GM18867 (cell line): ENCODE measurements at regions not wholly inside any gene's neighbourhood (a gene's known extent, or its start where the extent isn't known, plus 50 kb on each side); places are given as distances from the start of the nearest gene placed in this dataset.
"Not testable (repeated sequence)": the region's sequence is repeated elsewhere in the genome, so short reads cannot be mapped to it uniquely, and the experiment has no call there.

Experiments used
- ATAC-seq: cut with Tn5 transposase; IDR thresholded peaks from one replicate; pipeline ENCODE4 v1.9.1; 2021; ENCODE audit warnings: mild to moderate bottlenecking, moderate library complexity; ENCODE audit not compliant: unreplicated experiment

DNA sequence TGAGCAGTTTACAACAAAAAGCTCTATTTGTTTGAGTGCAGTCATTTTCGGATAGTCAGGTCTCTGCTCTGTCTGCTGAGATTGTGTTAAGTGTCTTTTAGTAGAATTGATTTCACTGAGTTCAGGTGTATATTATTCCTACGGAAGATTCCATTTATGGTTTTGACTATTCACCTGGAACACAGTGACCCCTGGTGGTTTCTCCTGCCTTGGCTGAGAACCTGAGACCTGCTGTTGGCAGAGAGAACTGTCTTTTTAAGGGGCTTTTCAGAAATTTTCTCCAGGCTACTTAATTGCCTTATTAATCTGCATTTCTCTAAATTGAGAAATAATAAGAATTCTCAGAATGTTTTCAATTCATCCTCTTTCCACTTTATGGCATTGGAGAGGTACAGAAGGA is 508.0 kb downstream of the TBC1D32 start:
- no peak for ATAC-seq

GRCh38 chr6:120816794-120817193 is 517.5 kb downstream of the TBC1D32 start:
- no peak for ATAC-seq

DNA sequence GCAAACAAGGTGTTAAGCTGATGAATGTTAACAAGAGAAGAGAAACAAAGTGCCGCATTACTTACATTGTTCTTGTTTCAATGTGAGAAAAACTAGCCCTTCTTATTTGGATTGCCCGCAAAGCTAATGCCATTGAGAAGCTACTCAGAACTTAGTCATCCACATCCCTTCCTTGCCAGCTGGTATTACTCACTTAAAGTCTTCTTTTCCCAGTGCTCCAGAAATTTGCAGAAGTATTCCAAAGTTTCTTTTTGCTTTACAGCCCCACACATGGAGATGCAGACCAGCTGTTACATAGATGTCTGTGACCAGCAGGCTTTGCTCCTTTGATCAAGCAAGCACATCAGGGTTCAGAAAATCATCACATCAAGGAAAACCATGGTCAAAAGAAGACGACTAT is 529.0 kb downstream of the TBC1D32 start:
- ATAC-seq: no peak

- no peak for ATAC-seq
Measured at GRCh38 chr6:120804612-120805011, 529.7 kb downstream of the TBC1D32 start.

DNA sequence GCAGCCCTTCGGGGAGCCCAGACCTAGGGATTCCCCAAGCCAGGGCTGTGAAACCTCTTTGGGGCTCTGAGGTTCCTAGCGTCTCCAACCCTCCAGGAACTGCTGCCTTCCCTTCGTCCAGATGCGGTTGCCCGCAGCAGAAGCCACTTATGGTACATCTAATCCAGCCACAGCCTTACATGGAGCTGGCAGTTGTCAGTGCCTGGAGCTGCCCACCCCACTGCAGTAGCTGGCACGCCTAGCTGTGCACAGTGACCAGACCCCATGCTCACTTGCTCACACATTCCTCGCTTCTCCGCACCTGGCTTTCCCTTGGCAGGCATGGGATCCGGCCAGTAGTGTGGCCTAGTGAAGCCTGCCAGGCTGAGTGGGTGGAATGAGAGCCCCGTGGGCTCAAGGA is 547.6 kb downstream of the TBC1D32 start:
- ATAC-seq: no peak

DNA sequence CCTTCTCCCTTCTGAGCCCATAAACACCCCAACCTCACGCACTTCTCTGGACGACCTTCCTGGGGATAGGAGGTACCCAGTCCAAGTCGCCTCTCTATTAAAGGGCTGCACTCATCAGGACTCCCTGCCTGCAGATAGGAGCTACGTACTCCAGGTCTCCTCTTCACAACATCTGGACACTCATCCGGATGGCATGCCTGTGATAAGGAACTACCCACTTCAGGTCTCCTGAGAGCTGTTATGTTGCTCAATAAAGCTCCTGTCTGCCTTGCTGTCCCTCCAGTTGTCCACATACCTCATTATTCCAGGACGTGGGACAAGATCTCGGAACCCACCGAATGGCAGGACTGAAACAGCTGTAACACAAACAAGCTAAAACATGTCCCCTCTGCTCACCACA is 548.0 kb downstream of the TBC1D32 start:
- ATAC-seq: no peak

- ATAC-seq: no peak
Measured at GRCh38 chr6:120785459-120786086, 548.7 kb downstream of the TBC1D32 start.

GRCh38 chr6:120779441-120779840 is 554.8 kb downstream of the TBC1D32 start:
- no peak for ATAC-seq

GRCh38 chr6:120775698-120776097 is 558.6 kb downstream of the TBC1D32 start:
- ATAC-seq: no peak

DNA sequence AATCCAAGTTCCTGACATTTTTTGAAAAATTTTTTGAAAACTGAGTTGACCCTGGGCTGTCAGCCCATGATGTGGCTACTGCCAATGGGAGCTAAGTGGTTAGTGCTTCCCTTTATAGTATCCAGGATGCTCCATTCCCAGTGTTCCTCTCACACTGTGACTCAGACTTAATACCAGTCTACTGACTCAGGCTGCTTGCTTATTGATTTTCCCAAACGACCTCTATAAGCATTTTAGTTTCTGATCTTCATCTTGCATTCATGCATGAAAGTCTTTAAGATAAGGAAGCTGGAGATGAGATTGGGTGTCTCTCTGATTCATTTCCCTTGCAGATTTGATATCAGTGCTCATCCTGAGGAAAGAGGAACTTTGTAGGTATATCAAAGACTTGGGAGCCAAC is 560.0 kb downstream of the TBC1D32 start:
- no peak for ATAC-seq

DNA sequence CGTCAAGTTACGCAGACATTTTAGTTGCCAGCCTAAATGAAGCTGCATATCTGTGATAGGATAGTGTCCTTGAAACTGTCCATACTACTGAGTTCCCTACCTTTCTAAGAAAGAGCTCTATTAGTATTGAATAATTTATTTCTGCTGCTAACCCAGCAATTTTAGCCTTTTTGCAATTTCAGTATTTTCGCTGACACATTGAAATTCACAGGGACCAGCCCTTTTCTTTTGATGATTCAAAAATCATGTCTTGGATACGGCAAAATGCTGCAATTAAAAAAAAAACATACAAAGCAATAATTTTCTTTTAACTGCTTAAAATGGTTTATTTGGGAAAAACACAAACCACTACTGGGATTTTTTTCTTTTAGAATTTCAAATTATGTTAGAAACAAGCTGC is 563.3 kb downstream of the TBC1D32 start:
- ATAC-seq: no peak

DNA sequence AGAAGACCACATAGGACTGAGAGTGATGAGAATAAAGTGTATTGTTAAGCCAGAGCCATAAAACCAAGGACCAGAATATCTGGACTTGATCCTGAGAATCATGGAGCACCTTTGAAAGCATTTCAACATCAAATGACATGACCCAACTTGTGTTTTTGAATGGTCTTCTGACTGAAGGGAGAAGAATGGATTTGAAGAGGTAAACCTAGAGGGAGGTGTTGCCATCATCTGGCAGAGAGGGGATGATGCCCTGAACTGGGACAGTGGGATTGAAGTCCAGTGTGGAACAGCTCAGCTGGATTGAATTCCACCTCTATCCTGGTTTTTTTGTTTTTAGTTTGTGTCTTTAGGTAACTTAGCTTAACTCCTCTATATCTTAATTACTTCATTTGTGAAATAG is 570.0 kb downstream of the TBC1D32 start:
- no peak for ATAC-seq

GRCh38 chr6:120759570-120759969 is 574.7 kb downstream of the TBC1D32 start:
- ATAC-seq: no peak

DNA sequence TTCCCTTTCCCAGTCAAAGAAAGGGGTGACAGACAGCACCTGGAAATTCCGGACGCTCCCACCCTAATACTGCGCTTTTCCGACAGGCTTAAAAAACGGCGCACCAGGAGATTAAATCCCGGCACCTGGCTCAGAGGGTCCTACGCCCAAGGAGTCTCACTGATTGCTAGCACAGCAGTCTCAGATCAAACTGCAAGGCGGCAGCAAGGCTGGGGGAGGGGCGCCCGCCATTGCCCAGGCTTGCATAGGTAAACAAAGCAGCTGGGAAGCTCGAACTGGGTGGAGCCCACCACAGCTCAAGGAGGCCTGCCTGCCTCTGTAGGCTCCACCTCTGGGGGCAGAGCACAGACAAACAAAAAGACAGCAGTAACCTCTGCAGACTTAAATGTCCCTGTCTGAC is 585.7 kb downstream of the TBC1D32 start:
- not testable (repeated sequence) for ATAC-seq

GRCh38 chr6:120736740-120737139 is 597.5 kb downstream of the TBC1D32 start:
- ATAC-seq: no peak

DNA sequence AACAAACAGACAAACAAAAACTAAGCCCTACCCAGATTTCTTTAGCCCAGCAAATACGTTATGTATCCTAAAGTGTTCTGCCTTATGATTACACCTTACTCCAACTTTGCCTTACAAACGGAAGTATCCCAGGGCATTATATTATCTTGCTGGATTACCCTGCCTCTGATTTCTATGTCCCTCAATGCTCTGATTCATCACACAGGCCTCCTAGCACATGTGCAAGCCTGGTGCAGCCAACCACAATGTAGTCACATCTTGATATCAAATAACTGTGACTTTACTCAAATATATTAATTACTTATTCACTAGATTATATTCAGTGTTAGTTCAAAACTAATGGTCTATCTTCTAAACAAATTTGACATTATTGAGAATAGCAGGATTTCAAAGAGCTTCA is 598.6 kb downstream of the TBC1D32 start:
- no peak for ATAC-seq

- ATAC-seq: no peak
Measured at GRCh38 chr6:120711255-120711654, 623.0 kb downstream of the TBC1D32 start.

GRCh38 chr6:120700001-120700400 is 634.3 kb downstream of the TBC1D32 start:
- ATAC-seq: no peak

- ATAC-seq: no peak
Measured at GRCh38 chr6:120686492-120686891, 647.8 kb downstream of the TBC1D32 start.

GRCh38 chr6:120682145-120682544 is 652.1 kb downstream of the TBC1D32 start:
- no peak for ATAC-seq

DNA sequence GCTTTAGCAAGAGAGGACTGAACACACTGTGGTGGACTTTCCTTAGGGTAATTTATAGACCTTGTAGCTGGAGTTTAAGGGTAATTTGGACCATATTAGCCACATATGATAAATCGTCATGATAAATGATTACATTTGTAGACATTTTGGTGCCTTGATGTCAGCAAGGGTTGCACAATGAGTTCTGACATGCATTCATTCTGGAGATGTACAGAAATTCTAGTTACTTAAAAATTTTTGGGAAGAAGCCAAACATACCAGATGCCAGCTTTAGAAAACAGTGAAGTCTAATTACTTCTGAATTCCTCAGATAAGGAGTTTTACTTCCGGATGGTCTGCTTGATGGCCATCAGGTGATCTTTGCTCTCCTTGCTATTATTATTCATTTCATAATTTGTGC is 653.1 kb downstream of the TBC1D32 start:
- ATAC-seq: no peak

GRCh38 chr6:120675886-120676285 is 658.4 kb downstream of the TBC1D32 start:
- ATAC-seq: no peak

DNA sequence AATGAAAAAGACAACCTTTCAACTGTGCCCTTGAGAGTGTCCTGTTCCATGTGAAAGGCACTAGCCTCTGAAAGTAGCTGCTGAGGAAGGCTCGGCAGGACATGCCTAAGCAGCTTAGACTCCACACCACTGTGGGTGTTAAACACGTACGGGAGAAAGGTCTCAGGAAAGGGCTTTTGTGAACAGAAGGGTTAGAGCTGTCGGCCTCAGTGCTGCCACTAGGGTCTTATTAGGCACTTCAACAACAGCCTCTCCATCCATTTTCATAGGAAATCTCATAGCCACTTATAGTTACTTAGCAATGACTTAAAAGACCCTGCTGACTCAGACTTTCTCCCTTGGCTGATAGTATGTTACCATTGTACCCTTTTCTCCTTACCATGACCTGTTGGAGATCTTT is 662.8 kb downstream of the TBC1D32 start:
- no peak for ATAC-seq
